HuH-7.5 (cell line): ENCODE measurements at regions not wholly inside any gene's neighbourhood (a gene's known extent, or its start where the extent isn't known, plus 50 kb on each side); places are given as distances from the start of the nearest gene placed in this dataset.
"Not testable (repeated sequence)": the region's sequence is repeated elsewhere in the genome, so short reads cannot be mapped to it uniquely, and the experiment has no call there.

ENCODE experiments used
- DNase-seq: peaks from one replicate; pipeline ENCODE4 v3.0.0; 2011; ENCODE audit warnings: low spot score

DNA sequence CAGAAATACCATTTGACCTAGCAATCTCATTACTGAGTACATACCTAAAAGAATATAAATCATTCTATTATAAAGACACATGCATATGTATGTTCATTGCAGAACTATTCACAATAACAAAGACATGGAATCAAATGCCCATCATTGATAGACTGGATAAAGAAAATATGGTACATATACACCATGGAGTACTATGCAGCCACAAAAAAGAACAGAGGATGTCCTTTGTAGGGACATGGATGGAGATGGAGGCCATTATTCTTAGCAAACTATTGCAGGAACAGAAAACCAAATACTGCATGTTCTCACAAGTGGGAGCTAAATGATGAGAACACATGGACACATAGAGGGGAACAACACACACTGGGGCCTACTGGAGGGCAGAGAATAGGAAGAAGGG, 124.5 kb upstream of the GOT2 start:
- DNase-seq: not testable (repeated sequence)

DNA sequence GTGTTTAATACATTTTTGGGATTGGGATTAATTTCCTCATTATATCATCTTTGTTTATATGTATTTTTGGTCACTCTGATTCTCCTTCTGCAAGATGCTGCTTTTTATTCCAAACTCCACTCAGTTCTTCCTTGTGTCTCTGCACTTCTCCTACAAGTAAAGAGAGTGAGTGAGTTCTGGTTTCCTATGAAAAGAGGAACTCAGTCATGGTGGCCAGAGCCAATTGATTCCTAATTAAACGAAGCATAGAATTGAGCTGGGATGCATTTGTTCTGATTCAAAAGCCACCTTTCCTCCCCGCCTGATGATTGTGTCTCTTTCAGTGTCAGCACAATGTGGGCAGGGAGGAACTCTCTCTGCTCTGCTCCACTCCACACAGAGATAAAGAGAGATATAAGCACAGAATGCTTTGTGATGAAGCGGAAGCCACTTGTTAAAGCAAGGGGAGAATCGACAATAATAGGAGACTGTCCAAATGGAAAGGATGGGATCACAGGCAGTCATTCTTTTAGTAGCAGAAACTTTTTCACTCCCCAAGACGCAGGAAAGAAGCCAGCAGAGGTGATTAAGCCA, 121.3 kb upstream of the GOT2 start:
- DNase-seq: no peak

- no peak for DNase-seq
Measured at GRCh38 chr16:58853854-58854791, 120.0 kb upstream of the GOT2 start.

DNA sequence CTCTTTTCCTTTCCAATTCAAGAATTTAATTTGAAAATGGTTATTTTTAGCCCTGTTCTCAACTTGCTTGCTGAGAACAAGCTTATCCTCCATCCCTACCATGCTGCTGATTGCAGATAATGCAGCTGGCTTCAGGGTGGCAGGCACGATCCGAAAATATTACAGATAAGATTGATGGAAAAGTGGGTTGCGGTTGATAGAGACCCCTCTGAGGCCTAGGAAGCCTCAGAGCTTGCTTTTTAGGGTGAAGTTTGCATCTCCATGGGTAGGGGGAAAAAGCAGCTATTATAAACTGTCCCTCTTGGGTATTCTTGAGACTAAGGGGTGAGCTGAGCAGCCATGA, 116.5 kb upstream of the GOT2 start:
- DNase-seq: no peak

DNA sequence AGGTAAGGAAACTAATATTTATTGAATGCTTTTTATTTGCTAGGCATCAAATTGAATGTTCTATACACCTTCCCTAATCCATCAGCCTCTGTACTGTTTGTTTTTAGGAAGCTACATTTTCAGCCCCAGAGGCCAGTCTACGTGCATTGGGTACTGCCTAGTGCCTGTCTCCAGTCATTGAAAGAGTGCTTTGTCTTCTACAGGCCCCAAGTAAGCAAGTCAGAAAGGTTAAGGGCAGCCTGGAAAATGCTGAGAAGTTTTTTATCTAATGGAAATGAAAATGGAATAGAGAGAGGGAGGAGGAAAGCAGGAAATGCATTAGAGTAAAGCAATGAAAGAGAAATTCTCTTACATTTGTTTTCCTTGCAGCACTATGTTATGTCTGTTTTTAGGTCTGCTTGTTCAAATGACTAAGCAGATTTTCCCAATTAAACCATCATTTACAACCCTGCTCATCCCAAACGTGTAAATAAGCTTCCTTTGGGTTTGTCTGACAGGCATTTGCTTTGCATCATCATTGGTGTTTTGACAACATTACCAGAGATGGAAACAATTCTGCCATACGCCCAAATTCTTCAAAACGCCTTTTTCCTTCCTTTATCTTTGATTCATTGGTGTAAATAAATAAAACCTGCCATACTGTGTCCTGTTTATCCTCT, 116.0 kb upstream of the GOT2 start:
- no peak for DNase-seq

GRCh38 chr16:58848662-58849002, 114.5 kb upstream of the GOT2 start:
- no peak for DNase-seq

- no peak for DNase-seq
Measured at GRCh38 chr16:58847902-58848661, 114.0 kb upstream of the GOT2 start.

DNA sequence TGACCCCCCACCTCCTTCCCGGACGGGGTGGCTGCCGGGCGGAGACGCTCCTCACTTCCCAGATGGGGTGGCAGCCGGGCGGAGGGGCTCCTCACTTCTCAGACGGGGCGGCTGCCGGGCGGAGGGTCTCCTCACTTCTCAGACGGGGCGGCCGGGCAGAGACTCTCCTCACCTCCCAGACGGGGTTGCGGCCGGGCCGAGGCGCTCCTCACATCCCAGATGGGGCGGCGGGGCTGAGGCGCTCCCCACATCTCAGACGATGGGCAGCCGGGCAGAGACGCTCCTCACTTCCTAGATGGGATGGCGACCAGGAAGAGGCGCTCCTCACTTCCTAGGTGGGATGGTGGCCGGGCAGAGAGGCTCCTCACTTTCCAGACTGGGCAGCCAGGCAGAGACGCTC, 112.1 kb upstream of the GOT2 start:
- DNase-seq: not testable (repeated sequence)

DNA sequence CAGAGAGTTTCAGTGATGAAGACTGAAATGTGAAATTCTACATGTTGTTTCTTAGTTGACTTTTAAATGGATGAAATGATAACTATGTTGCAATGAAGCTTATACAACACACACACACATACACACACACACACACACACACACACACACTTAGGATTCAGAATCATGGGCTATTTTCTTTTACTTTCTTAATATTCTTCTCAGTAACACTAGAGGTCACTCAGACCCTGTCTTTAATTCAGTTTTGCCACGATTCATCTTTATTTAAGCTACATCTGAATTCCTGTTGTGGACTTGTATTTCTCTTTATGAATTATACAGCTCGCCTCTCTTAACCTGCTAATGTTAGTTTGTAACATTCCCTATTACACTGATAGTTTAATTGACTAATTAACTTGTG, 109.6 kb upstream of the GOT2 start:
- DNase-seq: no peak

GRCh38 chr16:58842746-58843145, 108.6 kb upstream of the GOT2 start:
- no peak for DNase-seq

DNA sequence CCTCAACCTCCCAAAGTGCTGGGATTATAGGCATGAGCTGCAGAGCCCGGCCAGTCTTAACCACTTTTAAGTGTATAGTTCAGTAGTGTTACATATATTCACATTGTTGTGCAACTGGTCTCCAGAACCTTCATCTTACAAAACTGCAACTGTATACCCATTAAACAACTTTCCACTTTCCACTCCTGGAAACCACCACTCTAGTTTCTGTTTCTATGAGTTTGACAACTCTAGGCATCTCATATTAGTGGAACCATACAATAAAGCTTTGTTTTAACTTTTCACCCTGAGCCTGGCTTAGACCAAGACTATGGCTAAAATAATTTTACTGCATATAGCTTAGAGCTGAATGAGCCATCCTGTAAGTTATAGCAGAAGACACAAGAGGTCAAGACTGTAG, 108.0 kb upstream of the GOT2 start:
- no peak for DNase-seq

DNA sequence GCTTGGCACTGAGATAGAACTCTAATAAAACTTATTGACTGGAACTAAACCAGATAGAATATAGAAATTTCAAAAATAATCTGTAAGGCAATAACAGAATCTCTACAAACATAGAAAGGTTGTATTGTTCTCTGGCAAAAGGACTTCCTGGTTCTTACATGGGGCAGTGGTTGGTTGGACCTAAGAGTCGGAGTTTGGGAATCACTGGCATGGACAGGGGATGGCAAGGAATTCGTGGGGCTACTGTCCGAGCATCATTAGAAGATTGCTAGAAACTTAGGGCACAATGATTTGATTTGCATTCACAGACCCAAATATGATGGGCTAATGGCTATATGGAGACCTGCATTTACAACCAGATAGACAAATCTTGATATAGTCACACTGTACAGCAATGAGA, 103.8 kb upstream of the GOT2 start:
- DNase-seq: no peak

- no peak for DNase-seq
Measured at GRCh38 chr16:58836427-58836826, 102.3 kb upstream of the GOT2 start.

GRCh38 chr16:58832386-58832895, 98.3 kb upstream of the GOT2 start:
- DNase-seq: no peak

DNA sequence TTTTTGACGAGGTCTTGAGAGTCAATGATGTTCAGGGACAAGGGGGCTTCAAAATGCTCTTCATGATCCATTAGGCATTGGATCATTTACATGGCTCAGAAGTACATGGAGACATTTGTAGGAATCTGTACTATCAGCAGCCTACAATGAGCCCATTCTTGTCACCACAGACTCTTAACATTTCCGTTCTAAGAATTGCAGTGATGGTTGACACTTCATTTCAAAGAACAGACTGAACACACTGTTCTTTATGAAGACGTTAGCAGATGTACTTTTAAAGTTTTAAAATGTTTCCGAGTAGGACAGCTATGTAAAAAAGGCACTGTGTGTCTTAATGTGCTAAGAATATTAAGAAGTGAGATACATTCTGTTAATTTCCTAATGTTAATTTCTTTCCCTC, 97.3 kb upstream of the GOT2 start:
- no peak for DNase-seq

DNA sequence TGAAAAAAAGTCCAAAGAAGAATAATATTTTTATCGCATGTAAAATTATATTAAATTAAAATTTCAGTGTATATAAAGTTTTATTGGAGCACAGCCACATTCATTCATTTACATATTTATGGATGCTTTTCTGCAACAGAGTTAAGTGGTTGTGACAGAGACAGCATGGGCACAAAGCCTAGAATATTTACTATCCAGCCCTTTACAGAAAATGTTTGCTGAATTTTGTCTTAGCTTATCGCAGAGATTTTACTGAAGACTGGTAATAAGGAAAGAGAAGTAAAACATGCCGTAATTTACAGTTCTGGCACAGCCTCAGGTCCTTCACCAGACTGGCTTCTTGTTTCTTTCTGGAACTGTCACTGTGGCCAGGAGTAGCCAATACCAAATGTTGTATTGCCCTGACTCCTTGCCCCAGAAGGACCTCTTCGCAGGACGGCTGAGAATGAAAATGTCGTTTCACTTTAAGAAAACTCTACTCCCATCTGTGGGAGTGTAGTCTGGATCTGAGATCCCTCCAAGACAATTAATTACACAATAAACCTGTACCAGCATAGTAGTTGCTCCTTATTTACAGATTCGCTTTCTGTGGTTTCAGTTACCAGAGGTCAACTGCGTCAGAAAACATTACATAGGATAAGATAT, 94.9 kb upstream of the GOT2 start:
- DNase-seq: no peak

GRCh38 chr16:58824201-58824600, 90.1 kb upstream of the GOT2 start:
- no peak for DNase-seq

- no peak for DNase-seq
Measured at GRCh38 chr16:58821886-58822285, 87.8 kb upstream of the GOT2 start.

DNA sequence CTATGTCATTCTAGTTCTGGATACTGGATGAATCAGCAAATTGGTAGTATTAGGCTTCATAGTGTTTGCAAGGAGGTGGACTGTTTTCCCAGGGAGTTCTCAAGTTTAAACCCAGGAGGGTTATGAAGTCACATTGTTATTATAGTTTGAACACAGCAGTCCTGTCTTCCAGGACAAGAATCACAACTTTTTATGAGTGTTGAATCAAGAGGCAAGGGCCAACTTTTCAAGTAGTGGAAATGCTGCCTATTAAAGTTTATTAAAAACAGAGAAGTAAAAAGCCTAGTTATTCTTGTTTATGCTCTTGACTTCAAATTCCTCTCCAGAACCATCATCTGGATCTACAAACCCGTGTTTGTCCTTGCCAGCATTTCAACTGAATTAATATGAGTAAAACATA, 86.3 kb upstream of the GOT2 start:
- DNase-seq: no peak

- no peak for DNase-seq
Measured at GRCh38 chr16:58815181-58815888, 81.2 kb upstream of the GOT2 start.

GRCh38 chr16:58814348-58814801, 80.3 kb upstream of the GOT2 start:
- DNase-seq: peak; percentile 19
